HL-60 (cell line): ENCODE measurements at regions not wholly inside any gene's neighbourhood (a gene's known extent, or its start where the extent isn't known, plus 50 kb on each side); places are given as distances from the start of the nearest gene placed in this dataset.

Experiments used
- DNase-seq, 2 experiments: peaks; one replicate each; pipeline ENCODE4 v3.0.0-alpha.2; 2010 to 2020; ENCODE audit warnings: low read depth in 1 of 2, low spot score in 1 of 2
- H3K27ac ChIP-seq: fragments of 250-450 bp; sonication (Bioruptor Pico); replicated peaks from 2 replicates; pipeline ENCODE4 v1.5.1; 2020; ENCODE audit warnings: mild to moderate bottlenecking, moderate library complexity
- H3K27me3 ChIP-seq: fragments of 250-450 bp; sonication (Bioruptor Pico); 2 replicates; pipeline ENCODE4 v1.5.1; 2021; ENCODE audit warnings: mild to moderate bottlenecking, moderate library complexity; ENCODE audit not compliant: insufficient read depth, poor library complexity, severe bottlenecking
- H3K4me3 ChIP-seq: replicated peaks from 2 replicates; pipeline ENCODE4 v1.5.1; 2011; ENCODE audit warnings: mild to moderate bottlenecking, control low read depth, low read length; ENCODE audit not compliant: insufficient read depth
- GABPA ChIP-seq: IDR thresholded peaks from 2 replicates; pipeline ENCODE4 v1.6.1; 2012; ENCODE audit warnings: low read depth
- POLR2AphosphoS5 ChIP-seq: IDR thresholded peaks from 2 replicates; pipeline ENCODE4 v1.6.1; 2012; ENCODE audit warnings: low read depth
- SPI1 ChIP-seq: IDR thresholded peaks from 2 replicates; pipeline ENCODE4 v1.6.1; 2012; ENCODE audit warnings: low read depth, mild to moderate bottlenecking, borderline replicate concordance
- TF ChIP-seq, protein P1 (sequence below): IDR thresholded peaks from 2 replicates; pipeline ENCODE4 v1.6.1; 2012; ENCODE audit warnings: low read depth; ENCODE audit not compliant: insufficient replicate concordance
- TF ChIP-seq, protein P2 (sequence below): IDR thresholded peaks from one replicate; pipeline ENCODE4 v1.5.1; 2011; ENCODE audit warnings: low read length, control low read depth, inconsistent platforms; ENCODE audit not compliant: insufficient read depth

DNA sequence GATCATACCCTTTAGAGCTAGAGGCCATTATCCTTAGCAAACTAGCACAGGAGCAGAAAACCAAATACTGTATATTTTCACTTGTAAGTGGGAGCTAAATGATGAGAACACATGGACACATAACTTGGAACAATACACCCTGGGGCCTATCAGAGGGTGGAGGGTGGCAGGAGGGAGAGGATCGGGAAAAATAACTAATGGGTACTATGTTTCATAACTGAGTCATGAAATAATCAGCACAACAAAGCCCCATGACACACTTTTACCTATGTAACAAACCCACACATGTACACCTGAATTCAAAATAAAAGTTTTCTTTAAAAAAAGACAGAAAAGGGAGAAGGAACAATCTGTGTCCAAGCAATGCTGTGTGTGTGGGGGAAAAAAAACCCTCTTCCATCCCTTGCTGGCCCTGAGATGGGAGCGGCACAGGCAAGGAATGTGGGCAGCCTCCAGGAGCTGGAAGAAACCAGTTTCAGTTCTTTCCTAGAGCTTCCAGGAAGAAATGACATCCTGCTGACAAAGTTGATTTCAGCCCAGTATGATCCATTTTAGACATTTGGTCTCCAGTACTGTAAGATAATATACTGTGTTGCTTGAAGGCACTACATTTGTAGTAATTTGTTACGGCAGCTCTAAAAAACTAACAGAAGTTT is 458.7 kb upstream of the CNTNAP5 start:
- no peak overlapping the region for H3K4me3 ChIP-seq
- DNase-seq: no peak
- no peak for TF ChIP-seq POLR2AphosphoS5
- TF ChIP-seq, protein P1, sequence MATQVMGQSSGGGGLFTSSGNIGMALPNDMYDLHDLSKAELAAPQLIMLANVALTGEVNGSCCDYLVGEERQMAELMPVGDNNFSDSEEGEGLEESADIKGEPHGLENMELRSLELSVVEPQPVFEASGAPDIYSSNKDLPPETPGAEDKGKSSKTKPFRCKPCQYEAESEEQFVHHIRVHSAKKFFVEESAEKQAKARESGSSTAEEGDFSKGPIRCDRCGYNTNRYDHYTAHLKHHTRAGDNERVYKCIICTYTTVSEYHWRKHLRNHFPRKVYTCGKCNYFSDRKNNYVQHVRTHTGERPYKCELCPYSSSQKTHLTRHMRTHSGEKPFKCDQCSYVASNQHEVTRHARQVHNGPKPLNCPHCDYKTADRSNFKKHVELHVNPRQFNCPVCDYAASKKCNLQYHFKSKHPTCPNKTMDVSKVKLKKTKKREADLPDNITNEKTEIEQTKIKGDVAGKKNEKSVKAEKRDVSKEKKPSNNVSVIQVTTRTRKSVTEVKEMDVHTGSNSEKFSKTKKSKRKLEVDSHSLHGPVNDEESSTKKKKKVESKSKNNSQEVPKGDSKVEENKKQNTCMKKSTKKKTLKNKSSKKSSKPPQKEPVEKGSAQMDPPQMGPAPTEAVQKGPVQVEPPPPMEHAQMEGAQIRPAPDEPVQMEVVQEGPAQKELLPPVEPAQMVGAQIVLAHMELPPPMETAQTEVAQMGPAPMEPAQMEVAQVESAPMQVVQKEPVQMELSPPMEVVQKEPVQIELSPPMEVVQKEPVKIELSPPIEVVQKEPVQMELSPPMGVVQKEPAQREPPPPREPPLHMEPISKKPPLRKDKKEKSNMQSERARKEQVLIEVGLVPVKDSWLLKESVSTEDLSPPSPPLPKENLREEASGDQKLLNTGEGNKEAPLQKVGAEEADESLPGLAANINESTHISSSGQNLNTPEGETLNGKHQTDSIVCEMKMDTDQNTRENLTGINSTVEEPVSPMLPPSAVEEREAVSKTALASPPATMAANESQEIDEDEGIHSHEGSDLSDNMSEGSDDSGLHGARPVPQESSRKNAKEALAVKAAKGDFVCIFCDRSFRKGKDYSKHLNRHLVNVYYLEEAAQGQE: no peak
- TF ChIP-seq, protein P2, sequence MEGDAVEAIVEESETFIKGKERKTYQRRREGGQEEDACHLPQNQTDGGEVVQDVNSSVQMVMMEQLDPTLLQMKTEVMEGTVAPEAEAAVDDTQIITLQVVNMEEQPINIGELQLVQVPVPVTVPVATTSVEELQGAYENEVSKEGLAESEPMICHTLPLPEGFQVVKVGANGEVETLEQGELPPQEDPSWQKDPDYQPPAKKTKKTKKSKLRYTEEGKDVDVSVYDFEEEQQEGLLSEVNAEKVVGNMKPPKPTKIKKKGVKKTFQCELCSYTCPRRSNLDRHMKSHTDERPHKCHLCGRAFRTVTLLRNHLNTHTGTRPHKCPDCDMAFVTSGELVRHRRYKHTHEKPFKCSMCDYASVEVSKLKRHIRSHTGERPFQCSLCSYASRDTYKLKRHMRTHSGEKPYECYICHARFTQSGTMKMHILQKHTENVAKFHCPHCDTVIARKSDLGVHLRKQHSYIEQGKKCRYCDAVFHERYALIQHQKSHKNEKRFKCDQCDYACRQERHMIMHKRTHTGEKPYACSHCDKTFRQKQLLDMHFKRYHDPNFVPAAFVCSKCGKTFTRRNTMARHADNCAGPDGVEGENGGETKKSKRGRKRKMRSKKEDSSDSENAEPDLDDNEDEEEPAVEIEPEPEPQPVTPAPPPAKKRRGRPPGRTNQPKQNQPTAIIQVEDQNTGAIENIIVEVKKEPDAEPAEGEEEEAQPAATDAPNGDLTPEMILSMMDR: no peak
- TF ChIP-seq SPI1: no peak
- no peak for TF ChIP-seq GABPA
- no peaks in the 10 kb centered on the region for H3K27me3 ChIP-seq
- no peak overlapping the region for H3K27ac ChIP-seq

DNA sequence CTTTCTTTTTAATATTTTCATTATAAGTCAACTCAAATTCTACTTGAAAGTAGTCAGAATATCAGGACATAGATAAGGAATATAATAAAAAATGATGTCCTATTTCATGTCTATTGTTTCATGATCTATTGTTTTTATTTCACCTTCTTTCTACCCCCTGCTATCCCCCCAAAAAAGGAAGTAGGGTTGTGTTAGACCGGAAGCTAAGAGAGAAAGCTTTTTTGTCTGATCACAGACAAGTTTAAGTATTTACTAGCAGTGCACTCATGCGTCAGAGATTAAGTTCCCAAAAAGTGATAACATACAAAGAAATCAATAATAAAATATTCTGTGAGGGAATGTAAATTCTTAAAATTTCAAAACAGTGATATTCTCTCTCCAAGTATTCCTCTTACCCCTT is 447.1 kb upstream of the CNTNAP5 start:
- no peak overlapping the region for H3K4me3 ChIP-seq
- DNase-seq: no peak

DNA sequence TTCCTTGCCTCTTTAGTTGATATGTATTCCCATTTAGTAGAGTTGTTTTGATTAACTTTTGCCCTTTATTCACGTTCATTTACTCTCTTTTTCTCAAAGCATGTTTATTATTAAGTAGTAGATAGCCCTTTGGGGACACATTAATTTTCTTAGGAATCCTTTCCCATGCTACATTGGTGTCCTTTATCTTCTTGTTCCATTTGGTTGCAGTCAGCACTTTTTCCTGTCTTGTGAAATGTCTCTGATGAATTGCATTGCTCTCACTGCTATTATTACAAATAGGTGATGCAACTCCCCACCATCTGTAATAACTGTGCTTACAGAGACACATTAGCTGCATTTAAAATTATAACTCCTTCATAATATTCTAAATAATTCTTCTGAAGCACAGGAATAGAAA is 428.5 kb upstream of the CNTNAP5 start:
- no peaks in the 10 kb centered on the region for H3K27me3 ChIP-seq
- TF ChIP-seq POLR2AphosphoS5: no peak
- TF ChIP-seq, protein P2: no peak
- H3K4me3 ChIP-seq: no peak overlapping the region
- H3K27ac ChIP-seq: no peak overlapping the region
- no peak for DNase-seq

More for the DNA sequence above, 447.1 kb upstream of the CNTNAP5 start:
- Histone ChIP-seq H3K27me3 (no peaks in the 10 kb centered on the region), H3K27ac (no peak overlapping the region)
- TF ChIP-seq, protein P1: no peak

DNA sequence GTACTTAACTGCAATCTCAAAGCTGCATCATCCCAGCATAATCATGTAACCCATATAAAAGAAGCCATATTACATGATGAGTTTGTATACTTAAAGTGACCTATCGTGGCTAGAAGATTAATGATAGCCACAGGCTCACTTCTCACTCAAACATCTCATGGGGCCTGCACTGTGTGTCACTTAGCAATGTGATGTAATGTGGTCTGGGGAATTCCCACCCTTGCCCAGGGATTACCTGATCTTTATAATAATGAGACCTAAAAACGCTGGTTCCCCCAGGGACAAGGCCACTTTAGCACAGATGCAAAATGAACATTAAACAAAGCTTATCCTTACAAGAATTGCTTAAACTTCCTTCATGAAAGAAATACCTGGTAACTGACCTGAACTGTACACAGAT is 427.1 kb upstream of the CNTNAP5 start:
- Histone ChIP-seq H3K27ac (no peak overlapping the region), H3K4me3 (no peak overlapping the region), H3K27me3 (no peaks in the 10 kb centered on the region)
- DNase-seq: no peak
- TF ChIP-seq SPI1 (no peak), GABPA (no peak), POLR2AphosphoS5 (no peak)
- TF ChIP-seq, protein P2: no peak
- TF ChIP-seq, protein P1: no peak
